Lung (tissue), 11 donors: ENCODE measurements at regions not wholly inside any gene's neighbourhood (a gene's known extent, or its start where the extent isn't known, plus 50 kb on each side); places are given as distances from the start of the nearest gene placed in this dataset.
A peak's percentile ranks its signal among the peaks of the same experiment; 100 is the strongest.

ENCODE experiments used
- ATAC-seq: fragments of 200-7000 bp; cut with Tn5 transposase; one replicate; pipeline ENCODE4 v1.9.1; 2020; ENCODE audit warnings: moderate number of reproducible peaks; ENCODE audit not compliant: insufficient read depth, low FRiP score
- DNase-seq, 3 donors: peaks; one replicate each; pipeline ENCODE4 v3.0.0-alpha.2; 2013 to 2017
- H3K27ac ChIP-seq, 2 donors: one replicate each; pipeline ENCODE4 v1.5.1; 2013; ENCODE audit warnings: mild to moderate bottlenecking in 2 of 2, moderate library complexity in 2 of 2, control low read depth in 1 of 2, inconsistent platforms in 1 of 2, low read depth in 1 of 2, low read length in 1 of 2
- H3K27me3 ChIP-seq, 3 donors: one replicate each; pipeline ENCODE4 v1.5.1; 2013; ENCODE audit warnings: low read length in 2 of 3; ENCODE audit not compliant: control insufficient read depth in 3 of 3, insufficient read depth in 3 of 3
- H3K36me3 ChIP-seq, 4 donors: one replicate each; pipeline ENCODE4 v1.5.1; 2013; ENCODE audit warnings: low read length in 4 of 4, mild to moderate bottlenecking in 1 of 4, moderate library complexity in 1 of 4; ENCODE audit not compliant: control insufficient read depth in 4 of 4, insufficient read depth in 4 of 4
- H3K4me1 ChIP-seq, 5 donors: one replicate each; pipeline ENCODE4 v1.5.1; 2013; ENCODE audit warnings: low read length in 5 of 5, mild to moderate bottlenecking in 2 of 5, moderate library complexity in 1 of 5; ENCODE audit not compliant: control insufficient read depth in 5 of 5, insufficient read depth in 5 of 5
- H3K4me3 ChIP-seq: one replicate; pipeline ENCODE4 v1.5.1; 2013; ENCODE audit warnings: mild to moderate bottlenecking, control low read depth, moderate library complexity
- H3K9ac ChIP-seq, 2 donors: one replicate each; pipeline ENCODE4 v1.5.1; 2013; ENCODE audit warnings: low read length in 2 of 2, control low read depth in 1 of 2; ENCODE audit not compliant: insufficient read depth in 1 of 2
- H3K9me3 ChIP-seq, 4 donors: one replicate each; pipeline ENCODE4 v1.5.1; 2013; ENCODE audit warnings: low read length in 3 of 4, mild to moderate bottlenecking in 1 of 4, moderate library complexity in 1 of 4; ENCODE audit not compliant: control insufficient read depth in 4 of 4, insufficient read depth in 3 of 4
- WGBS, 2 donors: extraction: QIAGEN DNeasy Blood & Tissue Kit; methylation state at CpG; one replicate each; pipeline ENCODE4 v1.1.7; 2013; 5-methylcytosine and 5-hydroxymethylcytosine counted together
- TF ChIP-seq, protein P1 (sequence below): IDR thresholded peaks from 2 replicates; pipeline ENCODE4 v1.5.1; 2012; ENCODE audit warnings: mild to moderate bottlenecking; ENCODE audit errors: control extremely low read depth, extremely low read depth
- donor health status: control.
- donor health status: control.
- donor health status: Bipolar disorder and iron deficiency.
- donor health status: healthy.
- donor health status: DM: yes; HTN: yes; CAD: no.

DNA sequence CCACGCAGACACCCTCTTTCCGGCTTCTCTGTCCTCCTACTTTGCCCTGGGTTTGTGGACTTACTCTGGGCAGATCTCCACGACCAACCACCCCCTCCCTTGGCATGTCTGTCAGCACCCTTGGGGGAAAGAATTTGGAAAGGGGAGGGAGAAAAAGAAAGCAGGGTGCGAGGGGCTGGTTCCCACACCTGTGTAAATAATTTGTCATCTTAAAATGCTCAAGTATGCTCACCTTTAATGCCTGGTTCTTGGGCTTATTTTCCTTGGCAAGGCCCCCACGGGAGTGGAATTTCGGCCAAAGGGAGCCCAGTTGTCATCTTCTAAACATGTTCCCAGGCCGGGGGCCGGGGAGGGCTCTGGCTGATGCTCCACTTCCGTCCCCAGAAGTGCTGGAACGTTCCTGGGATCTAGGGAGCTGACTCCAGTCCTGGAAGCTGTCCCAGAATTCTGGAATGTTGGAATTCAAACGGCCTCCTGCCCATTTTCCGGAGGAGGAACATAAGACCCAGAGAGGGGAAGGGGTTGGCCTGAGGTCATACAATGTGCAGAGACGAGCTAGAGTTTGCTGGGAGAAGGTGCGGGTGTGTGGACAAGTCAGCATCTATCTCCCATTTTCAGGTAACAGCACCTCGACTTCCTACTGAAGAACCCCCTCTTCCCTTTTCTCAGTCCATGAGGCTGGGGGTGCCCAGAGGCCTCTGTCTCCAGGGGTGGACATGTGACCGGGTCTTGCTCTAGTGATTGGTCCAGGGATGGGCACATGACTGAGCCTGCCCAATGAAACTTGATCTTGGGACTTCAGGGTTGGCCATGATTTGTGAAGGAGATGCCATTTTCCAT is 122.3 kb downstream of the CEBPB start:
- no peak overlapping the region for H3K4me3 ChIP-seq
- H3K4me1 ChIP-seq, result peaks cover 11 to 72% (median 32%) of the 10 kb centered on the region in 5 donors
- H3K27ac ChIP-seq, result peak overlapping the region; percentile 29 to 66
- peaks cover 0 to 2% (median 0%) of the 10 kb centered on the region in 4 donors for H3K9me3 ChIP-seq
- DNase-seq, result peak; percentile 91 to 96 (median 94)
- no peaks in the 10 kb centered on the region for H3K36me3 ChIP-seq
- TF ChIP-seq, protein P1, sequence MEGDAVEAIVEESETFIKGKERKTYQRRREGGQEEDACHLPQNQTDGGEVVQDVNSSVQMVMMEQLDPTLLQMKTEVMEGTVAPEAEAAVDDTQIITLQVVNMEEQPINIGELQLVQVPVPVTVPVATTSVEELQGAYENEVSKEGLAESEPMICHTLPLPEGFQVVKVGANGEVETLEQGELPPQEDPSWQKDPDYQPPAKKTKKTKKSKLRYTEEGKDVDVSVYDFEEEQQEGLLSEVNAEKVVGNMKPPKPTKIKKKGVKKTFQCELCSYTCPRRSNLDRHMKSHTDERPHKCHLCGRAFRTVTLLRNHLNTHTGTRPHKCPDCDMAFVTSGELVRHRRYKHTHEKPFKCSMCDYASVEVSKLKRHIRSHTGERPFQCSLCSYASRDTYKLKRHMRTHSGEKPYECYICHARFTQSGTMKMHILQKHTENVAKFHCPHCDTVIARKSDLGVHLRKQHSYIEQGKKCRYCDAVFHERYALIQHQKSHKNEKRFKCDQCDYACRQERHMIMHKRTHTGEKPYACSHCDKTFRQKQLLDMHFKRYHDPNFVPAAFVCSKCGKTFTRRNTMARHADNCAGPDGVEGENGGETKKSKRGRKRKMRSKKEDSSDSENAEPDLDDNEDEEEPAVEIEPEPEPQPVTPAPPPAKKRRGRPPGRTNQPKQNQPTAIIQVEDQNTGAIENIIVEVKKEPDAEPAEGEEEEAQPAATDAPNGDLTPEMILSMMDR, result no peak
- 42 to 71% methylated on average over 16 of the region's 16 CpGs for WGBS, 2 donors
- ATAC-seq, result peak; percentile 57
- no peak overlapping the region for H3K9ac ChIP-seq
- no peaks in the 10 kb centered on the region for H3K27me3 ChIP-seq

DNA sequence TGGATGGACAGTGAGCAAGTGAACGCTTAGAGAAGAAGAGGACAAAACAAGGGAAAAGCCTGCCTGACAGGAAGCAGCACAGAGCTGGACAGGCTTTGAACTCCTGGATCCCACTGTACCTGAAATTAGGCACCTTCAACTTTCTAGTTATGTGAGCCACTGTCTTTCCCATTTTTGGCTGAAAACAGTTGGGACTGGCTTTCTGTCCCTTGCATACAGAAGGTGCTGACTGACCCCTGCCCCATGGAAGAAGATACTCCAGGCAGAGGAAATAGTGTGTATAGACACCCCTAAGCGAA is 122.8 kb downstream of the CEBPB start:
- Histone ChIP-seq H3K4me1 (peaks cover 11 to 66% (median 27%) of the 10 kb centered on the region in 5 donors), H3K9ac (no peak overlapping the region), H3K27ac (peak overlapping the region in 1 of 2 donors; percentile 66), H3K9me3 (peaks cover 0 to 2% (median 0%) of the 10 kb centered on the region in 4 donors), H3K4me3 (no peak overlapping the region), H3K36me3 (no peaks in the 10 kb centered on the region), H3K27me3 (no peaks in the 10 kb centered on the region)
- ATAC-seq, result no peak
- WGBS, 2 donors, result 87 to 91% methylated on average over 2 of the region's 2 CpGs
- TF ChIP-seq, protein P1, result no peak
- DNase-seq, result no peak

DNA sequence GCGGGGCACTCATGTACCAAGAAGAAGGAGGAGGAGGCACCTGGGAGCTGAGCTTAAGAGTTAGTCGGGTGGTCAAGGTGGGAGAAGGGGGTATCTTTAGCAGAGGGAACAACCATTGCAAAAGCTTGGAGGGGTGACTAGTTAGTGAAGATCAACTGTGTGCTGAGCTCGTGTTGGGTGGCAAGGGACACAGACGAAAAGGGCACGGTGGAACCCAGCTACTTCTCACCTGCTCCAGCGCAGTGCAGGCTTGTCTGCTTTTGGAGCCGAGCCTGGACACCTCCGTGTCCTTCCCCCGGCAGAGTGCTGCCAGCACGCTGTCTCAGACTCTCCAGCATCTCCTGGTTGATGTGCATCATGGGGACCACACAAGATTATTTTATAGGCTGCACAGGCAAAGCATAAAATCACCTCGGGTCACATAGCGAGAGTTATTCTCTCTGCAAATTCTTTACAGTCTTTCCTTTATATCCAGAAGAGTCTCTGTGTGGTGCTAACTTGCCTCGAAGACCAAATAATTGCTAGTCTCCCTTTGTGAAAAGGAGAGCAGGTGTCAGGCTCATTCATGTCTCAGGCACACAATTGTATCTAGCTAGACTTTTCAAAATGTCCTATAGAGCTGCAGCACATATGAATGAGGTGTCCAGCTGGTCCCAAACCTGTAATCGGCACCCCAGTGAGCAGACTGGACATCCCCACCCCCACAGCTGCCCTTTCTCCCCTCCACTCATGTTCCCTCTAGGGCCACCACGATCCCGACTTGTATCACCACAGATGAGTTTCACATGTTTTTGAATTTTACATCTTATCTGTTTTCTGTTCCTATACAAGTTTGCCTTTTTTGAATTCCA is 123.4 kb downstream of the CEBPB start:
- WGBS, 2 donors, result 81 to 82% methylated on average over 16 of the region's 16 CpGs
- H3K27me3 ChIP-seq, result no peaks in the 10 kb centered on the region
- ATAC-seq (no peak), DNase-seq (no peak)
- peak overlapping the region in 1 of 2 donors; percentile 66 for H3K27ac ChIP-seq
- TF ChIP-seq, protein P1, result no peak
- no peak overlapping the region for H3K9ac ChIP-seq
- no peak overlapping the region for H3K4me3 ChIP-seq
- peaks cover 0 to 2% (median 0%) of the 10 kb centered on the region in 4 donors for H3K9me3 ChIP-seq
- peaks cover 11 to 61% (median 24%) of the 10 kb centered on the region in 5 donors for H3K4me1 ChIP-seq
- no peaks in the 10 kb centered on the region for H3K36me3 ChIP-seq
